KG1 (cell line): ENCODE measurements at regions not wholly inside any gene's neighbourhood (a gene's known extent, or its start where the extent isn't known, plus 50 kb on each side); places are given as distances from the start of the nearest gene placed in this dataset.

Source experiments
- DNase-seq: peaks from one replicate; lab custom pipeline; 2025; lab: John Stamatoyannopoulos, UW

GRCh38 chr18:78927616-78928015, 52.0 kb upstream of the SALL3 start:
- no peak for DNase-seq

- no peak for DNase-seq
Measured at GRCh38 chr18:78928076-78928475, 51.5 kb upstream of the SALL3 start.

GRCh38 chr18:78929516-78929915, 50.1 kb upstream of the SALL3 start:
- no peak for DNase-seq
